Ammon's horn (tissue), 1 donor: ENCODE measurements at regions not wholly inside any gene's neighbourhood (a gene's known extent, or its start where the extent isn't known, plus 50 kb on each side); places are given as distances from the start of the nearest gene placed in this dataset.

Experiments used
- DNase-seq: peaks from one replicate; pipeline ENCODE4 v3.0.0-alpha.2; 2016; ENCODE audit warnings: low spot score

DNA sequence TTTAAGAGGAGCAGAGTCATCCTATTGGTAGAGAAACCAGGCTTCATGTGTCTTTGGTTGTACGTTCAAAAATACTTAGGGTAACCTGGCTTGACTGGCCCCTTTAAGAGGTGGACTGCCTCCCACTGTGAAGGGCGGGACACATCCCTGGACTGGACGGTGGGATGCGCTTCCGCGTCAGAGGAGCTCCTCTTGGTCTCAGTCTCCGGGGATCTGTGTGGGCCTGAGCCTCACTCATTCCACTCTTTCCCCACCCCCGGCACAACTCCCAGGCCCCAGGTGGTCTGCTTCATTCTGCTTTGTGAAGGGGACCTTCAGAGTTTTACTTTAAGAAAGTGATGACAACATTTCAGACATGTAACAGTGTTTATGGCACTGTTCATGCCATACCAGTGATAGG lies 601.1 kb downstream of the IRX1 start:
- no peak for DNase-seq

GRCh38 chr5:4197151-4197550 lies 601.5 kb downstream of the IRX1 start:
- peak; percentile 49 for DNase-seq

DNA sequence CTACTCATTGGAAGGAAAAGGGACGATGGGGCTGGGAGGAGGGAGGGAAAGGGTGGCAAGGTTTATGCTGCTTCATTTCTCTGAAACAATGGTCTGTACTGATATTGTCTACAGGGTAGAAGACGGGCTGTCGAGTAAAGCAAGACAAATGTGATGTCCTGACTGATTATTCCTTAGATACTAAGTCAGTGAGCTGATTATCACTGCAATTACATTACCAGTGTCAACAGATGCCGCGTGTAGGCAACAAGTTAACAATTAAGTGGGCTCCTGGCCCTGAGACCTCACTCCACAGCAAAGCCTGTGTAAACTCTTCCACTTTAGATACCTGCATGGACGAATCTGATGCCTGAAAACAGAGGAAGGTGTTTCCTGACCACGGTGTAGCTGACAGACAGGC lies 602.8 kb downstream of the IRX1 start:
- no peak for DNase-seq

GRCh38 chr5:4199049-4199841 lies 603.6 kb downstream of the IRX1 start:
- no peak for DNase-seq

DNA sequence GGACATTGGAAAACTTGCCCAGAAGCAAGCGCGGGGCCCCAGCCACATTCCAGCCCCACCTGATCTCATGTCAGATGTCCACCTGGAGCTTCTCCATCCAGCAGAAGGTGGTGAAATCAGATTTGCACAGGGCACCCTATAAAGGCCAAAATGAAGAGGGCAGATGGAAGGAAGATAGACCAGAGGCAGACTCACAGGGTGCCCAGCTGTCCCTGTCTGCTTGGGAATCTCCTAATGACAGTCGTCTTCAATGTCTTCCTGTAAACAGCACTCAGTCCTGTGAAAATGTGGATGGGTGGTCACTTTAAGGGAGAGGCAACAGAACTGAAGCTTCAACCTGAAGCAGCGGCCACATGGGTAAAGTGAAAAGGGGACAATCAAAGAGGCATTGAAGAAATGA lies 607.5 kb downstream of the IRX1 start:
- DNase-seq: no peak

DNA sequence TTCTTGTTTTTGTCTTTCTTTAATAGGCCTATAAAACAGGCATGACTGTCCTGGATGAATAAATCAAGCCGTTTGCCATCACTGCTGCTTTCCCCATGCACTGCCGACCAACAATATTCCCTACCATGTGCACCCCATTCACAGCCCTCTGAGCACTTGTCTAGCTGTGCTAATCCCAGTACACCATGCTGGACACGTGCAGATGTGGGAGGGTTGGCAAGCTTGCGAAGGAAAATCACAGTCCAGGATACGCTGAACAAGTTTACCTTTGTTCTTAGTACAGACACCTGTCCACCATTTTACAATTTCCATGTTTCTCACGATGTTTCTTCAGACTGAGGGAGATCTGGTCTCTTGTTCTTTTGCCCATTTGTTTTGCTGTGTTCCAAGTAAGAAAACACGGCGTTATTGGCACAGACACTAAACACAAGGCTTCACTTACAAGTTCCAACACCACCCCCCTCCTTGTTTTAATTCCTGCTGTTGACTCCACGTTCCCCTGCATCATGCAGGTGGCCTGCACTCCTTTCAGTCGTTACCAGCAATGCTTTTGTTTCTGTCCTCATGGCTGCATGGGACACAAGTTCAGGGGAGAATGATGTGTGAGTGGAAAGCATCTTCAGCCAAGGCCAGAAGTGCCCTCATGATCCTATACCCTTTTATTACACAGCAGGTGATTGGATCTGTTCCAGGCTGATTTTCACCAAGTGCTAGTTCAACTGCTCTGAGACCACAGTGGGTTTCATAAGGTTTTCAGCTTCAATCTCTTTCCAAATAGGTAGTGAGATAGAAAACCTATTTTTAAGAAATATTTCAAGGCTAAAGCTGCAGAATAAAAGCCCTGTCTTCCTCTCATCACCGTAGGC lies 608.9 kb downstream of the IRX1 start:
- DNase-seq: peak; percentile 14

DNA sequence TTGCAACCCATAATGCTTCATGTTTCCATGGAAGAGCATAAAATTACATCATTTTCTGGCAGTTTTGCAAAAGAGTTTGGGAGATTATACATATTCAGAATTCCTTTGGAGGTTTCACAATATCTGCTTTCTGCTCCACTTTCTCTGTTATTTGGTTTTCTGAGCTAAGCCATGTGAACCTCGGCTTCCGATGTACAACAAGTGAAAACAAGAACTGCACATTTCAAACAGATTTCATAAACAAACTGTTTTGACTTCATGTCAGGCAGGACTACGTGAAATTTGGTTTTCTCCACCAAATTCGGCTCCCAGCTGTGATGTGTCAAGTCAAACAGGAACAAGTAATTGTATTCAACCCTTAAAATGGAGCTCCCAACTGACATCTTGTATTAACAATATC lies 609.8 kb downstream of the IRX1 start:
- DNase-seq: no peak

- no peak for DNase-seq
Observed at GRCh38 chr5:4206127-4206526, 610.5 kb downstream of the IRX1 start.

DNA sequence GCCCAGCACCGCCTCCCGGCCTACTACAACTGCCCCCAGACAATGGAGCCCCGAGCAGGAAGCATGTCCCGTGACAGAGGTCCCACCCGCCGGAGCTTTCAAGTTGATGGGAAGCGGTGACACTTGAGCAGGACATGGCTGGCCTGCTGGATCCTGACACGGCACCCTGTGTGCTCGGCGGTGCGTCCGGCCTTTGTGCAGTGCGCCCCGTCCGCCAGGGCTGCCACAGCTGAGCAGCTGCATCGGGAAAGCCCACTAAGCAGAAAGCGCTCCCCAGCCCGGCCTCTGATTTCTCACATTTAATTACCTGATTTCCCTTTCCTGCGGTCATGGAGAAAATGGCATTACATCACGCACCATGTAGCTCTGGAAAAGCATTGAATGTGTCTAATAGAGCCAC lies 611.9 kb downstream of the IRX1 start:
- DNase-seq: no peak

- DNase-seq: no peak
Observed at GRCh38 chr5:4208537-4208936, 612.9 kb downstream of the IRX1 start.

GRCh38 chr5:4208996-4209395 lies 613.4 kb downstream of the IRX1 start:
- DNase-seq: no peak

DNA sequence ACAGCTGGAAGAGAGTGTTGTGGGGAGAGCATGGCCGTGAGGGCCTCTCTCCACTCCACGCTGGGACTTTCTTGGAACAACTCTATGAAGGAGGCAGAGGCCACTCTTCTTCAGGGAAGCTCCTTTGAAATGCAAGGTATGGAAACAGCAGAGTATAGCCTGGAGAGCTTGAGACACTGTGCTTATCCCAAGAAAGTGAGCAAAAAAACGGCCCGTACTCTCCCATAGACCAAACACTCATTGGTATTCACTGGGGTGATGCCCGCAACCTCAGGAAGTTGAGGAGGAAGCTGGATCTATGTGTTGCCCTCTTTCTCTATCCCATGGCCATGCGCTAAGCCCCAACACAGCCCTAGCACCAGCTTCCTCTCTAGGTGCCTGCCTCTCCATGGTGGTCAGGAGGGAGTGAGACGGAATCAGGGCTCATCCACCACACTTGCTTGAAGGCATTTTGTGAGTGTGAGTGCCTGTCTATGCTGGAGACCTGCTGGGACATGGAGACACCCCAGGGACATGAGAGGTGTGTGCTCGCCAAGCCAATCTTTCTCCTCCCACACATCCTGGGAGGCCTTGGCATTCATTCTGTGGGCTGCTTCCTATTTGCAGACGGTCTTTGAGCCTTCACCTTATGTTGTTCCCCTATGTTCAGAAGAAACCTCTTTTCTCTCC lies 616.6 kb downstream of the IRX1 start:
- no peak for DNase-seq

GRCh38 chr5:4212981-4213819 lies 617.6 kb downstream of the IRX1 start:
- no peak for DNase-seq

- DNase-seq: no peak
Observed at GRCh38 chr5:4215143-4215542, 619.5 kb downstream of the IRX1 start.

GRCh38 chr5:4216142-4216541 lies 620.5 kb downstream of the IRX1 start:
- no peak for DNase-seq

DNA sequence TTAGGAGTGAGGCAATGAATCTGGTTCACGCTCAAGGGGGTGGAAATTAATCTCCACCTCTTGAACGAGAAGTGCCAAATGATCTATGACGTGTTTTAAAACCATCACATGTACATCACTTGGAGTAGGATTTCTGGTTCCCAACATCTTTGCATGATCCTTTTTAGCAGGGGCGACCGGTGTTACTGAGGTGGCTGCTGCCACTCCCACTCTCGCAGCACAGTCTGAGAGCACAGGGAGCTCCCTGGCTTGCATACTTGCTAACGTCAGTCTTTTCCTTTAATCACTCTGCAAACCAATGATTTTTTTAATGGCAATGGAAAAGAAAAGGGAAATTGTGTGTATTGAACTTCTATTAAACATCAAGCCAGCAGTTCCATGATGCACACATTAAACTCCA lies 624.4 kb downstream of the IRX1 start:
- no peak for DNase-seq

DNA sequence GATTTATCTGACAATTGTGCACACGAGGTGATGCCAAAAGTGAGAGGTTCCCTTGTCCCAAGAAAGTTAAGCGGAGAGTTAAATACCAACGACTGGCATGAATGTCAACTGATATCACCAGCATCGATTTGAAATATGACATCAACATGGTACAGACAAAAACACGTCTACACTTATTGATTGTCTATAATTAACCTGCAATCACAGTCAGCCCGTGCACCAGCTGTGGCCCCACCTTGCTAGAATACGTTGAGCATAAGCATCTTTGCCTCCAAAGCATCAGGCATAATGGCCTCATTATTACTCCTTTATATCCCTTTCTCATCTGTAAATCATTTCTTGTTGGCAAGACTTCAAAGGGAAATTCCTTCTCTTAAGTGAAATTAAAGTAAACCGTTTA lies 625.4 kb downstream of the IRX1 start:
- DNase-seq: no peak

GRCh38 chr5:4222147-4222546 lies 626.5 kb downstream of the IRX1 start:
- DNase-seq: no peak

DNA sequence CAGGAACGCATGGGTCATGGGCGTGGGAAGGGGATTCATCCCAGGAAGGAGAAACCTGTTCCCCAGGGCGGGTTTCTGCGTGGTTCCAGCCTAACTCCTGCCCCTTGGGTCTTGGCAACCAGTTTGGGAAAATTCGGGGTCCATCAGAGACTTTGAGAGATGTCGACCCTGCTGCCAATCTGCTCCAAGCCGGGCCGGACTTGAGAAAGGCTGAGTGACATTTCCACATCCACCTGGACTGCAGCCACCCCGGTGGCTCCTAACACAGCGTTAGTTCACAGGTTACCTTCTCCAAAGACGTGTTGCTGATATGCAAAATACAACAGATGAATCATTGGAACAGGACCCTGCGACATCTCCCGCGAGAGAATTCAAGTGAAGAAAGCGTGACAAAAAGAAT lies 627.2 kb downstream of the IRX1 start:
- DNase-seq: no peak

- no peak for DNase-seq
Observed at GRCh38 chr5:4225741-4226140, 630.1 kb downstream of the IRX1 start.

GRCh38 chr5:4226565-4226964 lies 630.9 kb downstream of the IRX1 start:
- DNase-seq: no peak

DNA sequence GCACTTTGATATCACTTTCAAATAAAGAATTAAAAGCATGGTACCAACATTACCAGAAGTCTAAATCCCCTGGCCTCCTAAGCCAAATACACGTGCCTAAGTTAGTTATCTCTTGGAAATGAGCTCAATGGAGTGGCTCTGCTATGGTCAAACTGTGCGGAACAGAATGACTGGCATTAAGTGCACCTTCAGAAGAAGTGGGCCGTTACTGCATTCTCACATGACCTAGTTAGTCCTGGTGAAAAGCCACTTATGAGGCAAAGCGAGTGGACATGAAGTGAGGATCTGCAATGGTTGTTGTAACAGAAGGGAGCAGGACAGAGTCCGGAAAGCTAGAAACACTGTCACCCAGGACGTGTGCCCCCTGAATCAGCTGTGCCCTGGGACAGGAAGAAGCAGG lies 633.1 kb downstream of the IRX1 start:
- DNase-seq: no peak
